Astrocyte (in vitro differentiated cells and primary cell): ENCODE measurements at regions not wholly inside any gene's neighbourhood (a gene's known extent, or its start where the extent isn't known, plus 50 kb on each side); places are given as distances from the start of the nearest gene placed in this dataset.
"Not testable (repeated sequence)": the region's sequence is repeated elsewhere in the genome, so short reads cannot be mapped to it uniquely, and the experiment has no call there.

Source experiments
- DNase-seq: peaks from one replicate; pipeline ENCODE4 v3.0.0-alpha.2; 2010; ENCODE audit warnings: low read depth
- FAIRE-seq: peaks from 2 replicates; lab custom pipeline; 2011; peaks lifted over from hg19 to GRCh38; lab: Jason Lieb, UNC
- H2AFZ ChIP-seq: 2 replicates; pipeline ENCODE4 v1.6.0; 2012; ENCODE audit warnings: low read depth, low read length, inconsistent platforms
- H3K27ac ChIP-seq: 2 replicates; pipeline ENCODE4 v1.5.1; 2011; ENCODE audit warnings: low read depth, low read length, inconsistent platforms
- H3K27me3 ChIP-seq: 2 replicates; pipeline ENCODE4 v1.6.0; 2011; ENCODE audit warnings: low read length, inconsistent platforms; ENCODE audit not compliant: insufficient read depth
- H3K36me3 ChIP-seq: 2 replicates; pipeline ENCODE4 v1.5.1; 2011; ENCODE audit warnings: low read length, inconsistent platforms; ENCODE audit not compliant: insufficient read depth
- H3K4me1 ChIP-seq: 2 replicates; pipeline ENCODE4 v1.5.1; 2011; ENCODE audit warnings: low read length, inconsistent platforms; ENCODE audit not compliant: insufficient read depth
- H3K4me2 ChIP-seq: 2 replicates; pipeline ENCODE4 v1.6.0; 2012; ENCODE audit warnings: low read length, inconsistent platforms
- H3K4me3 ChIP-seq: 2 replicates; pipeline ENCODE4 v1.5.1; 2011; ENCODE audit warnings: low read depth, mild to moderate bottlenecking, low read length, inconsistent platforms; ENCODE audit not compliant: insufficient read depth
- H3K79me2 ChIP-seq: 2 replicates; pipeline ENCODE4 v1.6.0; 2012; ENCODE audit warnings: mild to moderate bottlenecking, low read length, inconsistent platforms; ENCODE audit not compliant: insufficient read depth
- H3K9ac ChIP-seq: 2 replicates; pipeline ENCODE4 v1.6.0; 2012; ENCODE audit warnings: mild to moderate bottlenecking, low read length, inconsistent platforms
- H3K9me3 ChIP-seq: 2 replicates; pipeline ENCODE4 v1.5.1; 2012; ENCODE audit warnings: low read depth, mild to moderate bottlenecking, low read length, inconsistent platforms; ENCODE audit not compliant: insufficient read depth
- H4K20me1 ChIP-seq: 2 replicates; pipeline ENCODE4 v1.6.0; 2012; ENCODE audit warnings: low read length, inconsistent platforms; ENCODE audit not compliant: insufficient read depth
- H3K27ac Mint-ChIP-seq: one replicate; pipeline ENCODE4 v1.8.0; 2021; ENCODE audit warnings: mild to moderate bottlenecking, mixed read lengths; ENCODE audit not compliant: unreplicated experiment
- H3K27me3 Mint-ChIP-seq: one replicate; pipeline ENCODE4 v1.8.0; 2021; ENCODE audit warnings: low read depth, mixed read lengths; ENCODE audit not compliant: unreplicated experiment
- H3K36me3 Mint-ChIP-seq: one replicate; pipeline ENCODE4 v1.8.0; 2021; ENCODE audit warnings: low read depth, mixed read lengths; ENCODE audit not compliant: unreplicated experiment
- H3K4me1 Mint-ChIP-seq: one replicate; pipeline ENCODE4 v1.8.0; 2021; ENCODE audit warnings: low read depth, mixed read lengths; ENCODE audit not compliant: unreplicated experiment
- H3K4me3 Mint-ChIP-seq: one replicate; pipeline ENCODE4 v1.8.0; 2021; ENCODE audit warnings: mild to moderate bottlenecking, moderate library complexity, mixed read lengths; ENCODE audit not compliant: unreplicated experiment
- H3K9me3 Mint-ChIP-seq: one replicate; pipeline ENCODE4 v1.8.0; 2021; ENCODE audit warnings: mild to moderate bottlenecking, mixed read lengths; ENCODE audit not compliant: unreplicated experiment
- CTCF ChIP-seq: IDR thresholded peaks from 2 replicates; pipeline ENCODE4 v1.5.1; 2011; ENCODE audit warnings: low read depth, mild to moderate bottlenecking, inconsistent platforms, low read length, moderate library complexity; ENCODE audit not compliant: insufficient read depth
- EZH2 ChIP-seq: IDR thresholded peaks from 2 replicates; pipeline ENCODE4 v1.6.1; 2012; ENCODE audit warnings: mild to moderate bottlenecking, low read length, inconsistent platforms; ENCODE audit not compliant: insufficient read depth

GRCh38 chr7:32761451-32762205 lies 129.9 kb downstream of the KBTBD2 start:
- no peaks in the 10 kb centered on the region for H3K36me3 ChIP-seq
- FAIRE-seq (no peak), DNase-seq (no peak)
- no peaks in the 10 kb centered on the region for H3K79me2 ChIP-seq
- H3K4me2 ChIP-seq: peak overlapping the region; percentile 79
- no peak for TF ChIP-seq CTCF
- TF ChIP-seq EZH2: peak; percentile 34
- H3K27me3 Mint-ChIP-seq: peaks cover 22% of the 10 kb centered on the region
- peaks cover 9% of the 10 kb centered on the region for H3K27me3 ChIP-seq
- no peak overlapping the region for H3K9ac ChIP-seq
- H3K9me3 ChIP-seq: no peaks in the 10 kb centered on the region
- no peak overlapping the region for H3K27ac ChIP-seq
- no peaks in the 10 kb centered on the region for H4K20me1 ChIP-seq
- no peak overlapping the region for H3K27ac Mint-ChIP-seq
- H3K9me3 Mint-ChIP-seq: no peaks in the 10 kb centered on the region
- H3K4me3 Mint-ChIP-seq: peak overlapping the region; percentile 73
- no peaks in the 10 kb centered on the region for H3K4me1 ChIP-seq
- peak overlapping the region; percentile 49 for H3K4me3 ChIP-seq
- H3K36me3 Mint-ChIP-seq: no peaks in the 10 kb centered on the region
- peaks cover 4% of the 10 kb centered on the region for H3K4me1 Mint-ChIP-seq
- H2AFZ ChIP-seq: peak overlapping the region; percentile 27

- H3K9me3 ChIP-seq, H3K27me3 ChIP-seq, H3K9ac ChIP-seq, H3K36me3 ChIP-seq, H3K27ac Mint-ChIP-seq, H3K4me3 Mint-ChIP-seq, H4K20me1 ChIP-seq, H3K4me3 ChIP-seq, H3K36me3 Mint-ChIP-seq, DNase-seq, H3K4me1 Mint-ChIP-seq, H3K79me2 ChIP-seq, H3K9me3 Mint-ChIP-seq, H2AFZ ChIP-seq, H3K4me2 ChIP-seq, H3K4me1 ChIP-seq, FAIRE-seq, H3K27ac ChIP-seq: not testable (repeated sequence)
- peaks cover 22% of the 10 kb centered on the region for H3K27me3 Mint-ChIP-seq
Measured at GRCh38 chr7:32760755-32761154, 130.8 kb downstream of the KBTBD2 start.

GRCh38 chr7:32759859-32760258 lies 131.7 kb downstream of the KBTBD2 start:
- not testable (repeated sequence) for DNase-seq, H3K4me3 ChIP-seq, H3K27ac ChIP-seq, H3K4me2 ChIP-seq, H3K27ac Mint-ChIP-seq, H3K79me2 ChIP-seq, H4K20me1 ChIP-seq, H3K27me3 ChIP-seq, H3K36me3 ChIP-seq, FAIRE-seq, H2AFZ ChIP-seq, H3K4me3 Mint-ChIP-seq, H3K9me3 ChIP-seq, H3K4me1 Mint-ChIP-seq, H3K9me3 Mint-ChIP-seq, H3K4me1 ChIP-seq, H3K36me3 Mint-ChIP-seq, H3K9ac ChIP-seq
- H3K27me3 Mint-ChIP-seq: peaks cover 22% of the 10 kb centered on the region

GRCh38 chr7:32753872-32754271 lies 137.7 kb downstream of the KBTBD2 start:
- not testable (repeated sequence) for H3K36me3 ChIP-seq, H3K4me3 Mint-ChIP-seq, H3K4me1 Mint-ChIP-seq, H3K27ac Mint-ChIP-seq, H3K4me2 ChIP-seq, H3K79me2 ChIP-seq, H3K9me3 Mint-ChIP-seq, H3K4me1 ChIP-seq, H3K9me3 ChIP-seq, H3K27ac ChIP-seq, H3K4me3 ChIP-seq, DNase-seq, H2AFZ ChIP-seq, H4K20me1 ChIP-seq, H3K36me3 Mint-ChIP-seq, H3K27me3 ChIP-seq, H3K9ac ChIP-seq, FAIRE-seq, H3K27me3 Mint-ChIP-seq

- H3K4me1 ChIP-seq, H3K27ac ChIP-seq, FAIRE-seq, H3K27me3 Mint-ChIP-seq, H3K4me3 ChIP-seq, H3K4me2 ChIP-seq, H3K9me3 Mint-ChIP-seq, H3K36me3 ChIP-seq, DNase-seq, H3K79me2 ChIP-seq, H3K4me3 Mint-ChIP-seq, H3K9me3 ChIP-seq, H2AFZ ChIP-seq, H3K36me3 Mint-ChIP-seq, H3K27me3 ChIP-seq, H3K27ac Mint-ChIP-seq, H4K20me1 ChIP-seq, H3K4me1 Mint-ChIP-seq, H3K9ac ChIP-seq: not testable (repeated sequence)
Measured at GRCh38 chr7:32748337-32748736, 143.2 kb downstream of the KBTBD2 start.
